ENCODE measurements at regions not wholly inside any gene's neighbourhood (a gene's known extent, or its start where the extent isn't known, plus 50 kb on each side); places are given as distances from the start of the nearest gene placed in this dataset.

DNA sequence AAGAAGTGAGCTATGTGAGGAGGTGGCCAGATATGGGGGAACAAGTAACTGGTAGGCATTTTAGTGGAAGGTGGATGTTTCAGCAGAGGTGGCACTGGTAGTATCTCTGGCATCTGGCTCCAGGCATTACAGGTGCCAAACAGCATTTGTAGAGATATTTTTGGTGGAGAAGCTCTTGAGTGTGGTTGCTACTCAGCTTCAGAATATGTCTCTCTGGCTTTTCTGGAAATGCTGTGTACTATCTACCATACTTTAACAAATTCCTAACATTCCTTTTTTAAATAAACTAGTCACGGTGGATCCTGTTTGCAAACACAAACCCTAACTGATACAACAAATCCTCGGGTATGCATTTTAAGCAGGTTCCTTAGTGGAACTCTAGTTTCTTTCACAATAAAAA lies 128.0 kb downstream of the BARX2 start:
- intact Hi-C loops (cut with DNase I) = no loop called here
- H3K36me3 ChIP-seq = no peaks in the 10 kb centered on the region
- H3K4me1 ChIP-seq = no peaks in the 10 kb centered on the region
- H3K27ac ChIP-seq = no peak overlapping the region
- no peak for DNase-seq
- peaks cover 0 to 8% of the 10 kb centered on the region in 2 donors for H3K9me3 ChIP-seq
- H3K27me3 ChIP-seq = no peaks in the 10 kb centered on the region
- TF ChIP-seq CTCF (IDR thresholded peaks at IDR 0.05) = no peak
- ATAC-seq = no peak
- no peak overlapping the region for H3K4me3 ChIP-seq

- no peak for TF ChIP-seq CTCF (IDR thresholded peaks at IDR 0.05)
- Histone ChIP-seq H3K27ac (no peak overlapping the region), H3K27me3 (no peaks in the 10 kb centered on the region), H3K36me3 (no peaks in the 10 kb centered on the region), H3K4me3 (no peak overlapping the region), H3K9me3 (peaks cover 0 to 8% of the 10 kb centered on the region in 2 donors), H3K4me1 (no peaks in the 10 kb centered on the region)
- peak in 1 of 4 donors; percentile 3 for DNase-seq
- intact Hi-C loops (cut with DNase I) = no loop called here
- peak; percentile 49 for ATAC-seq
Measured at GRCh38 chr11:129505266-129505665, 129.6 kb downstream of the BARX2 start.

- intact Hi-C loops (cut with DNase I) = no loop called here
- no peak for DNase-seq
- Histone ChIP-seq H3K4me1 (no peaks in the 10 kb centered on the region), H3K27ac (no peak overlapping the region), H3K4me3 (no peak overlapping the region), H3K9me3 (no peaks in the 10 kb centered on the region), H3K36me3 (no peaks in the 10 kb centered on the region), H3K27me3 (no peaks in the 10 kb centered on the region)
- no peak for TF ChIP-seq CTCF (IDR thresholded peaks at IDR 0.05)
- ATAC-seq = no peak
Measured at GRCh38 chr11:129508163-129508562, 132.5 kb downstream of the BARX2 start.

DNA sequence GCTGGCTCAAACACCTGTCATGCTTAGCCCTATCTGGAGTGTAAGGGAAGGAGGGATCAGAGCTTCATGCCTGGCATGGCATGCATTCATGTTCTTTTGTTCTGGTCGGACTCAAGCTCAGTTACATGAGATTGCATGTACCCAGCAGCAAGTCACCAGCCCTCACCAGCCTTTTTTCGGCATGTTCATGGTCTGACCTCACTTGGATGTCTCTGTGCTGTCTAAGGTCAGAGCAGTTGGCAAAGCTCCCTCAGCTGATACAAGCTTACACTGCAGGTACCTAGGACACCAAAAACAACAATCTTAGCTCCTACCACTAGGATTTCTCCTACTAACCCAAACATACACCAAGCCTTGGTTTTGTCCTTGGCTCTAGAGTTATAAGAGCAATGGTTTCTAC lies 152.6 kb downstream of the BARX2 start:
- ATAC-seq (no peak), DNase-seq (no peak)
- TF ChIP-seq CTCF (IDR thresholded peaks at IDR 0.05) = no peak
- Histone ChIP-seq H3K27ac (no peak overlapping the region), H3K4me3 (no peak overlapping the region), H3K4me1 (no peaks in the 10 kb centered on the region), H3K36me3 (no peaks in the 10 kb centered on the region), H3K27me3 (no peaks in the 10 kb centered on the region), H3K9me3 (peaks cover 0 to 5% of the 10 kb centered on the region in 2 donors)
- intact Hi-C loops (cut with DNase I) = no loop called here

DNA sequence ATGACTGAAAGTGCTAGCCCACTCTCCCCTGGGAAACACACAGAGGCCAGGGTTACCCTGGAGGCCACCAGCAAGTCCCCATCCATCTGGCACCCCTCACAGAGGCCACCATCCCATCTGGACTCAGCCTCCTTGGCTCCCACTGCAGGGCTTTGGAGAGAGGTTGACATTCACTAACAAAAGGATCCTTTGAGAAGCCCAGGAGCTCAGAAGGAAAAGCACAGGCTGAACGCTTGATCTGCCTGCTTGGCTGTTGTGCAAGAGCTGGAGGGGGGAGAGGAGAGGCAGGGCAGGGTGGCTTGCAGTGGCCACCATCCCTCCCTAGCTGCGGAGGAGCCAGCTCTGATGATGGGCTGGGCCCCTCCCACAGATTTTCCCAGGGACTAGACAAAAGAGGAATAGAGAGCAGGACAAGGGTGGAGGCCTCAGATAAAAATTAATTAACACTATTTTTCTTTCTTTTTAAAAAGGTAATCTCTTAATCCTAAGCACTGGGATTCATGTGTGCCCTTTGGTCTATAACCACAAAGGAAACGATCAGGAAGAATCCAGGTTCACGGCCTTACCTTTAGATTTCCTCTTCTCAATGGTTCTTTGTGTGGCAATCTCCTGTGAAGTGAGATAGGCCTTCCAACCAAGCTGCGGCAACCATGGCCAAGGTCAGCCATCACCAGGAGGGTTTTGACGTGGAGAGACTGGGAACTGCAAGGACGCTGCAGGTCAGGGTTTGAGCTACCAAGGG lies 154.7 kb downstream of the BARX2 start:
- intact Hi-C loops (cut with DNase I) = no loop called here

More for the DNA sequence above, 154.7 kb downstream of the BARX2 start:
- H3K9me3 ChIP-seq = peaks cover 0 to 4% of the 10 kb centered on the region in 2 donors
- H3K27ac ChIP-seq = no peak overlapping the region
- no peak for ATAC-seq
- H3K4me1 ChIP-seq = no peaks in the 10 kb centered on the region
- TF ChIP-seq CTCF (IDR thresholded peaks at IDR 0.05) = no peak
- no peaks in the 10 kb centered on the region for H3K36me3 ChIP-seq
- no peak overlapping the region for H3K4me3 ChIP-seq
- peak in 1 of 4 donors; percentile 1 for DNase-seq
- no peaks in the 10 kb centered on the region for H3K27me3 ChIP-seq

All from left lung (tissue), 4 donors.